ENCODE measurements at regions not wholly inside any gene's neighbourhood (a gene's known extent, or its start where the extent isn't known, plus 50 kb on each side); places are given as distances from the start of the nearest gene placed in this dataset.

DNA sequence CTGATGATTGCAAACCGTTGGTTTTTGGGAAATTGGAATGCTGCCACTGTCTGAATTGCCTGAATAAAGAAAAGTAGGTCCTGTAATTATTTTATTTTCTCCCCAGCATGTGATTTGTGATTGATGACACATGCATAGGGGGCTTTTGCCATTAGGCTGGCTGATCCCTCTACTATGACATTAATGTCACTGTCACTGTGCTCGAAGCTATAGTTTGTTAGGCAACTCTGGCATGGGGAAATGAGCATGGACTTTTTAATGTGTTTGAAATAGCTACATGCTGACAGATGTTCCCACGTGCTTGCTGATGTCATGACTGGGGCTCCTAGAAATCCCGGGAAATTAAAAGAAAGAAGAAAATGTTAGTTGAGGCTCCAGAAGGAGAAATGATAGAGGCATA lies 99.1 kb downstream of the HRH4 start:
- Histone ChIP-seq H2BK5ac (ENCODE audit: low read depth, low read length, poor library complexity, severe bottlenecking) (no peak overlapping the region), H4K20me1 (ENCODE audit: insufficient read depth, low read length) (no peaks in the 10 kb centered on the region), H3K4me3 (ENCODE audit: insufficient read depth, low read depth, low read length) (no peak overlapping the region), H2BK20ac (ENCODE audit: low read depth, low read length) (no peak overlapping the region), H3K9ac (ENCODE audit: low read depth, low read length) (no peak overlapping the region), H3K9me3 (ENCODE audit: control insufficient read depth, insufficient read depth, low read length) (no peaks in the 10 kb centered on the region), H3K9me1 (ENCODE audit: insufficient read depth, low read length) (no peaks in the 10 kb centered on the region), H4K8ac (ENCODE audit: low read depth in 2 of 2, low read length in 2 of 2) (no peak overlapping the region), H3K27me3 (ENCODE audit: control insufficient read depth, insufficient read depth, low read length) (peaks cover 19% of the 10 kb centered on the region), H3K23ac (ENCODE audit: low read depth, low read length) (no peak overlapping the region), H3K56ac (ENCODE audit: extremely low read depth, insufficient read depth, low read length) (no peak overlapping the region), H3K14ac (replicated peaks; ENCODE audit: low read depth, low read length) (no peak overlapping the region), H3K4ac (ENCODE audit: low read depth, low read length) (no peak overlapping the region), H3K4me1 (ENCODE audit: control insufficient read depth, insufficient read depth, low read length) (no peaks in the 10 kb centered on the region), H3K36me3 (ENCODE audit: control insufficient read depth, insufficient read depth, low read length) (no peaks in the 10 kb centered on the region), H3K79me1 (ENCODE audit: low read depth in 1 of 2, low read length in 2 of 2) (no peaks in the 10 kb centered on the region), H2BK15ac (ENCODE audit: low read depth, low read length) (no peak overlapping the region), H4K91ac (ENCODE audit: insufficient read depth, low read depth, low read length) (no peak overlapping the region), H2AK5ac (ENCODE audit: low read depth, low read length) (no peak overlapping the region), H3K27ac (ENCODE audit: insufficient read depth, low read length) (no peak overlapping the region), H4K5ac (ENCODE audit: low read depth, low read length) (no peak overlapping the region), H2BK120ac (ENCODE audit: low read depth, low read length) (no peak overlapping the region), H2AFZ (replicated peaks; ENCODE audit: low read length, poor library complexity) (no peak overlapping the region), H3K18ac (ENCODE audit: low read depth, low read length) (no peak overlapping the region), H3K4me2 (ENCODE audit: low read depth, low read length) (no peak overlapping the region), H2AK9ac (replicated peaks; ENCODE audit: low read depth, low read length, poor library complexity) (no peak overlapping the region)
- DNase-seq (no peak), ATAC-seq (ENCODE audit: low read depth) (no peak)
- WGBS, 2 experiments (ENCODE audit: extremely low coverage in 2 of 2, insufficient read length in 1 of 2) = 40% methylated on average over 1 of the region's 4 CpGs; no CpG with 5 or more reads in 1 of the 2 experiments
- no TSS peak for BruUV-seq (replicated peaks)
- in situ Hi-C loops (cut with MboI; ENCODE audit: low sequenced_read_pairs) = no loop called here
- dilution Hi-C loops (cut with HindIII; ENCODE audit: low sequenced_read_pairs, unreplicated experiment) = no loop called here
- ChIA-PET POLR2A (ENCODE audit: unreplicated experiment) (no interaction called here), CTCF (no interaction called here)
- intact Hi-C loops (cut with micrococcal nuclease) = no loop called here
- TF ChIP-seq RCOR1 (IDR thresholded peaks at IDR 0.05; ENCODE audit: insufficient replicate concordance, low read length) = no peak
- no peak for TF ChIP-seq CEBPB (IDR thresholded peaks at IDR 0.05; ENCODE audit: low read depth, low read length)
- no peak for TF ChIP-seq POLR2A (IDR thresholded peaks at IDR 0.05; ENCODE audit: low read depth, low read length)
- TF ChIP-seq NFE2L2 (IDR thresholded peaks at IDR 0.05; ENCODE audit: low read depth, low read length) = no peak
- TF ChIP-seq MAFK (IDR thresholded peaks at IDR 0.05; ENCODE audit: low read depth, low read length) = no peak
